GM12878 (cell line): ENCODE measurements at regions not wholly inside any gene's neighbourhood (a gene's known extent, or its start where the extent isn't known, plus 50 kb on each side); places are given as distances from the start of the nearest gene placed in this dataset.

ENCODE experiments used
- ASH2L ChIP-seq: fragments of 300-600, 200-600 bp; sonication (generic); IDR thresholded peaks from 2 replicates; pipeline ENCODE4 v1.6.1; 2017; ENCODE audit warnings: low read depth, mild to moderate bottlenecking, borderline replicate concordance
- ETV6 ChIP-seq, 2 experiments: fragments of 450-650 bp in 1 of 2; IDR thresholded peaks in 1 of 2; conservative IDR thresholded peaks in 1 of 2; 2 replicates each; pipeline ENCODE4 v1.6.1; 2014; ENCODE audit warnings: antibody characterized with exemption in 1 of 2, borderline replicate concordance in 1 of 2, low read depth in 1 of 2, mild to moderate bottlenecking in 1 of 2, moderate library complexity in 1 of 2
- FOXK2 ChIP-seq: fragments of 450-650 bp; IDR thresholded peaks from 2 replicates; pipeline ENCODE4 v1.6.1; 2017; ENCODE audit warnings: mild to moderate bottlenecking, moderate library complexity
- NFYB ChIP-seq: IDR thresholded peaks from 2 replicates; pipeline ENCODE4 v1.6.1; 2011; ENCODE audit warnings: low read depth, mild to moderate bottlenecking, low read length, improper control_type of control experiment, moderate library complexity; ENCODE audit not compliant: insufficient read depth
- TF ChIP-seq, protein P1 (sequence below), 3 experiments: IDR thresholded peaks in 2 of 3; conservative IDR thresholded peaks in 1 of 3; 2 replicates each; pipeline ENCODE4 v1.5.1; 2011; ENCODE audit warnings: low read depth in 3 of 3, low read length in 3 of 3, mild to moderate bottlenecking in 3 of 3, control low read depth in 2 of 3, moderate library complexity in 2 of 3, inconsistent platforms in 1 of 3, mixed read lengths in 1 of 3; ENCODE audit not compliant: control insufficient read depth in 2 of 3, insufficient read depth in 1 of 3; ENCODE audit errors: extremely low read depth in 1 of 3
- TF ChIP-seq, protein P2 (sequence below): fragments of 150-350 bp; IDR thresholded peaks from 2 replicates; pipeline ENCODE4 v1.6.1; 2016; ENCODE audit warnings: low read depth, low read length
- TF ChIP-seq, protein P3 (sequence below): IDR thresholded peaks from 2 replicates; pipeline ENCODE4 v1.6.1; 2012; ENCODE audit warnings: low read depth, low read length, improper control_type of control experiment
- TF ChIP-seq, protein P4 (sequence below): IDR thresholded peaks from 2 replicates; pipeline ENCODE4 v1.6.1; 2011; ENCODE audit warnings: low read depth, low read length, improper control_type of control experiment, borderline replicate concordance

DNA sequence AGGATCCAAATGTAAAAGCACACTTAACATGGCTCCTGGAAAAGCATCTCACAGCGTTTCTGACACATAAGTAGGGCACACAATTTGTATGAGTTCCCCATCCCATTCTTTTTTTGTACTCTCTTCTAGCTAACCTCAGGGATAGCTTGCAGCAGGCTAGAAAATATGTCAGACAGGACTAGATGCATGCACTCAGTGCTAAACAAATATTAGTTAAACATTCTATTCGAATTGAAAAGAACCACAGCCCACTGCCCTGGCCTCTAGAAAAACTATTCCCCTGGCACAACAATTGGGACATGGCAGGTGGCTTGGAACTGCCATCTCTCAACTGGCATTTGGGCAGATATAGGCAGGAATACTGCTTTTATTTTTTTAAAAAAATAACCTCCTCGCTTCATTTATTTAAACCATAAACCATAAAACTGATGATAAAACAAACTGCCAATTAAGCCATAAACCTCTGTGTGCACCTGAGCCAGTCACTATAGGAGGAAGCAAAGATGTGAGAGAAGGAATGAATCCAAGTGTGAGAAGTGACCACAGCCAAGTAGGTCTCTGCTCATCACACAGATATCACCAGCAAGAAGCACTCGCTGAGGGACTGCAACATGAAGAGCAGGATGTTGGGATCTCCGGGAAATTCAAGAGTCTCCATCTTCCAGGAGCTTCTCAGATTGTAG lies 394.1 kb downstream of the NEBL start:
- TF ChIP-seq, protein P1, sequence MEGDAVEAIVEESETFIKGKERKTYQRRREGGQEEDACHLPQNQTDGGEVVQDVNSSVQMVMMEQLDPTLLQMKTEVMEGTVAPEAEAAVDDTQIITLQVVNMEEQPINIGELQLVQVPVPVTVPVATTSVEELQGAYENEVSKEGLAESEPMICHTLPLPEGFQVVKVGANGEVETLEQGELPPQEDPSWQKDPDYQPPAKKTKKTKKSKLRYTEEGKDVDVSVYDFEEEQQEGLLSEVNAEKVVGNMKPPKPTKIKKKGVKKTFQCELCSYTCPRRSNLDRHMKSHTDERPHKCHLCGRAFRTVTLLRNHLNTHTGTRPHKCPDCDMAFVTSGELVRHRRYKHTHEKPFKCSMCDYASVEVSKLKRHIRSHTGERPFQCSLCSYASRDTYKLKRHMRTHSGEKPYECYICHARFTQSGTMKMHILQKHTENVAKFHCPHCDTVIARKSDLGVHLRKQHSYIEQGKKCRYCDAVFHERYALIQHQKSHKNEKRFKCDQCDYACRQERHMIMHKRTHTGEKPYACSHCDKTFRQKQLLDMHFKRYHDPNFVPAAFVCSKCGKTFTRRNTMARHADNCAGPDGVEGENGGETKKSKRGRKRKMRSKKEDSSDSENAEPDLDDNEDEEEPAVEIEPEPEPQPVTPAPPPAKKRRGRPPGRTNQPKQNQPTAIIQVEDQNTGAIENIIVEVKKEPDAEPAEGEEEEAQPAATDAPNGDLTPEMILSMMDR (IDR thresholded peaks at IDR 0.05 in 2 of 3, conservative IDR thresholded peaks at IDR 0.05 in 1 of 3; ENCODE audit: control insufficient read depth in 2 of 3, extremely low read depth in 1 of 3, insufficient read depth in 1 of 3, low read depth in 3 of 3, low read length in 3 of 3), result no peak
- TF ChIP-seq FOXK2 (no peak), ETV6 (conservative IDR thresholded peaks at IDR 0.05 in 1 of 2, IDR thresholded peaks at IDR 0.05 in 1 of 2; ENCODE audit: borderline replicate concordance in 1 of 2, low read depth in 1 of 2) (no peak), ASH2L (no peak), NFYB (no peak)
- TF ChIP-seq, protein P2, sequence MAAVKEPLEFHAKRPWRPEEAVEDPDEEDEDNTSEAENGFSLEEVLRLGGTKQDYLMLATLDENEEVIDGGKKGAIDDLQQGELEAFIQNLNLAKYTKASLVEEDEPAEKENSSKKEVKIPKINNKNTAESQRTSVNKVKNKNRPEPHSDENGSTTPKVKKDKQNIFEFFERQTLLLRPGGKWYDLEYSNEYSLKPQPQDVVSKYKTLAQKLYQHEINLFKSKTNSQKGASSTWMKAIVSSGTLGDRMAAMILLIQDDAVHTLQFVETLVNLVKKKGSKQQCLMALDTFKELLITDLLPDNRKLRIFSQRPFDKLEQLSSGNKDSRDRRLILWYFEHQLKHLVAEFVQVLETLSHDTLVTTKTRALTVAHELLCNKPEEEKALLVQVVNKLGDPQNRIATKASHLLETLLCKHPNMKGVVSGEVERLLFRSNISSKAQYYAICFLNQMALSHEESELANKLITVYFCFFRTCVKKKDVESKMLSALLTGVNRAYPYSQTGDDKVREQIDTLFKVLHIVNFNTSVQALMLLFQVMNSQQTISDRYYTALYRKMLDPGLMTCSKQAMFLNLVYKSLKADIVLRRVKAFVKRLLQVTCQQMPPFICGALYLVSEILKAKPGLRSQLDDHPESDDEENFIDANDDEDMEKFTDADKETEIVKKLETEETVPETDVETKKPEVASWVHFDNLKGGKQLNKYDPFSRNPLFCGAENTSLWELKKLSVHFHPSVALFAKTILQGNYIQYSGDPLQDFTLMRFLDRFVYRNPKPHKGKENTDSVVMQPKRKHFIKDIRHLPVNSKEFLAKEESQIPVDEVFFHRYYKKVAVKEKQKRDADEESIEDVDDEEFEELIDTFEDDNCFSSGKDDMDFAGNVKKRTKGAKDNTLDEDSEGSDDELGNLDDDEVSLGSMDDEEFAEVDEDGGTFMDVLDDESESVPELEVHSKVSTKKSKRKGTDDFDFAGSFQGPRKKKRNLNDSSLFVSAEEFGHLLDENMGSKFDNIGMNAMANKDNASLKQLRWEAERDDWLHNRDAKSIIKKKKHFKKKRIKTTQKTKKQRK, result no peak
- TF ChIP-seq, protein P3, sequence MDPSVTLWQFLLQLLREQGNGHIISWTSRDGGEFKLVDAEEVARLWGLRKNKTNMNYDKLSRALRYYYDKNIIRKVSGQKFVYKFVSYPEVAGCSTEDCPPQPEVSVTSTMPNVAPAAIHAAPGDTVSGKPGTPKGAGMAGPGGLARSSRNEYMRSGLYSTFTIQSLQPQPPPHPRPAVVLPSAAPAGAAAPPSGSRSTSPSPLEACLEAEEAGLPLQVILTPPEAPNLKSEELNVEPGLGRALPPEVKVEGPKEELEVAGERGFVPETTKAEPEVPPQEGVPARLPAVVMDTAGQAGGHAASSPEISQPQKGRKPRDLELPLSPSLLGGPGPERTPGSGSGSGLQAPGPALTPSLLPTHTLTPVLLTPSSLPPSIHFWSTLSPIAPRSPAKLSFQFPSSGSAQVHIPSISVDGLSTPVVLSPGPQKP, result no peak
- TF ChIP-seq, protein P4, sequence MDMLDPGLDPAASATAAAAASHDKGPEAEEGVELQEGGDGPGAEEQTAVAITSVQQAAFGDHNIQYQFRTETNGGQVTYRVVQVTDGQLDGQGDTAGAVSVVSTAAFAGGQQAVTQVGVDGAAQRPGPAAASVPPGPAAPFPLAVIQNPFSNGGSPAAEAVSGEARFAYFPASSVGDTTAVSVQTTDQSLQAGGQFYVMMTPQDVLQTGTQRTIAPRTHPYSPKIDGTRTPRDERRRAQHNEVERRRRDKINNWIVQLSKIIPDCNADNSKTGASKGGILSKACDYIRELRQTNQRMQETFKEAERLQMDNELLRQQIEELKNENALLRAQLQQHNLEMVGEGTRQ, result no peak
